Fibroblast of pulmonary artery (primary cell): ENCODE measurements at regions not wholly inside any gene's neighbourhood (a gene's known extent, or its start where the extent isn't known, plus 50 kb on each side); places are given as distances from the start of the nearest gene placed in this dataset.

Experiments
- DNase-seq: peaks from one replicate; pipeline ENCODE4 v3.0.0-alpha.2; 2010; ENCODE audit warnings: low read depth
- H3K4me3 ChIP-seq: replicated peaks from 2 replicates; pipeline ENCODE4 v1.5.1; 2011; ENCODE audit warnings: low read depth, mild to moderate bottlenecking, control low read depth, low read length, moderate library complexity
- TF ChIP-seq, protein P1 (sequence below): IDR thresholded peaks from 2 replicates; pipeline ENCODE4 v1.5.1; 2011; ENCODE audit warnings: mild to moderate bottlenecking, control low read depth, low read length, inconsistent platforms; ENCODE audit errors: missing control alignments

DNA sequence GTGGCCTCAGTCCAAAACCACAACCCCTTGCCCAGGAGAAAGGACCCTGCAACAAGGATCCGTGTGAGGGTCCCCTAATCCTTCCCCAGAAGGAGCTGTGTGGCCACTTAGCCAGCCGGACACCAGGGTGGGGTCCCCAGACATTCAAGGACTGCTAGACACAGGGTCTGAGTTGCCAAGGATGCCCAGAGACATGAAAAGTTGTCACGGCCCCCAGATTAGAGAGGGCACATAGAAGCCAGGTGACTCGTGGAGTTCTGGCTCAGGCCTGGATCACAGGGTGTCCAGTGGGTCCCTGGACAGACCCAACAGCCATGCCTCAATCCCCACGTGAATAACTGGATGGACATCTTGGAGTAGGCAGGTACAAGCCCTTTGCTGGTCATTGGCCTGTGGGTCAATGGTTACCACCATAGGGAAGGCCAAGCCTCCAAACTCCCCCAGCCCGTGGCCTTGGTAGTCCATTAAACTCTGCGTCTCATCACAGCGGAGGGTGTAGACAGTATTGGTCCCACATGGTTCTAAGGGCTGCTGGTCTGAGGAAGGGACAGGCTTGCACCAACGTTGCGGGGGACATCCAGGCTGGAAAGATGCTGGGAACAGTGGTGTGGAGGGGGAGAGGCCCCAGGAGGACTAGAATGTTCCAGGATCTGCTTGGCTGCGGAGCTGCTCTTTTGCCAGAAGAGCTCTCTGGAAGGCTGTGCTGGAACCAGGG, 205.9 kb upstream of the PPP2R2D start:
- TF ChIP-seq, protein P1, sequence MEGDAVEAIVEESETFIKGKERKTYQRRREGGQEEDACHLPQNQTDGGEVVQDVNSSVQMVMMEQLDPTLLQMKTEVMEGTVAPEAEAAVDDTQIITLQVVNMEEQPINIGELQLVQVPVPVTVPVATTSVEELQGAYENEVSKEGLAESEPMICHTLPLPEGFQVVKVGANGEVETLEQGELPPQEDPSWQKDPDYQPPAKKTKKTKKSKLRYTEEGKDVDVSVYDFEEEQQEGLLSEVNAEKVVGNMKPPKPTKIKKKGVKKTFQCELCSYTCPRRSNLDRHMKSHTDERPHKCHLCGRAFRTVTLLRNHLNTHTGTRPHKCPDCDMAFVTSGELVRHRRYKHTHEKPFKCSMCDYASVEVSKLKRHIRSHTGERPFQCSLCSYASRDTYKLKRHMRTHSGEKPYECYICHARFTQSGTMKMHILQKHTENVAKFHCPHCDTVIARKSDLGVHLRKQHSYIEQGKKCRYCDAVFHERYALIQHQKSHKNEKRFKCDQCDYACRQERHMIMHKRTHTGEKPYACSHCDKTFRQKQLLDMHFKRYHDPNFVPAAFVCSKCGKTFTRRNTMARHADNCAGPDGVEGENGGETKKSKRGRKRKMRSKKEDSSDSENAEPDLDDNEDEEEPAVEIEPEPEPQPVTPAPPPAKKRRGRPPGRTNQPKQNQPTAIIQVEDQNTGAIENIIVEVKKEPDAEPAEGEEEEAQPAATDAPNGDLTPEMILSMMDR, result no peak
- no peak overlapping the region for H3K4me3 ChIP-seq
- DNase-seq, result no peak

DNA sequence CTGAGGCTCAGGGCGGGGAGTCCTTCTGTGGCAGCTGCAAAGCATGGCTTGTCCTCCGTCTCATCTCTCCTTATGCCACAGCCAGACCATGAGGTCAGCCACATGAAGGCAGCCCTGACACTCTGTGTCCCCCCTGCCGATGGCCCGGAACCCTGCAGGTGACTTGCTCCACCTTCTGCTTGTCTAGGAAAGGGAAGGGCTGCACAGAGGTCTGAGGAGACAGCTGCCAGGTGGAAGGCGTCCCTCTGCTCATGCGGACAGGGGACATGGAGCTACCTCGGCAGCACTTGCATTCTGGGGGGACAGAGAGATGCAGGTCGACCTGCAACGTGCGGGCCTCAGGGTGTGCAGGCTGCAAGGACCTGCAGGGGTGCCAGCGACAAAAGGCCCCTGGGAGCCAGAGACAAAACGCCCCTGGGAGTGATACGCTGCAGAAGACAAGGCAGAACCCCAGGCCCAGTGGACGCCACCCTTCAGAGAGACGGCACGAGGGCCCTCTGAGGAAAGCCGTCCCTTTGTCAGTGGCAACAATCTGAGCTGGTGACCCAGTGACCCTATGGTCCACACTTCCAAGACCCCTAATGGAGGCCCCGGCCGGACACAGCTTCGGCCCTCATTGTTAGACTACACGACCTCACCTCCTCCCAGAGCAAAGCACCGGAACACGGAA, 205.2 kb upstream of the PPP2R2D start:
- TF ChIP-seq, protein P1, result no peak
- DNase-seq, result no peak
- no peak overlapping the region for H3K4me3 ChIP-seq

DNA sequence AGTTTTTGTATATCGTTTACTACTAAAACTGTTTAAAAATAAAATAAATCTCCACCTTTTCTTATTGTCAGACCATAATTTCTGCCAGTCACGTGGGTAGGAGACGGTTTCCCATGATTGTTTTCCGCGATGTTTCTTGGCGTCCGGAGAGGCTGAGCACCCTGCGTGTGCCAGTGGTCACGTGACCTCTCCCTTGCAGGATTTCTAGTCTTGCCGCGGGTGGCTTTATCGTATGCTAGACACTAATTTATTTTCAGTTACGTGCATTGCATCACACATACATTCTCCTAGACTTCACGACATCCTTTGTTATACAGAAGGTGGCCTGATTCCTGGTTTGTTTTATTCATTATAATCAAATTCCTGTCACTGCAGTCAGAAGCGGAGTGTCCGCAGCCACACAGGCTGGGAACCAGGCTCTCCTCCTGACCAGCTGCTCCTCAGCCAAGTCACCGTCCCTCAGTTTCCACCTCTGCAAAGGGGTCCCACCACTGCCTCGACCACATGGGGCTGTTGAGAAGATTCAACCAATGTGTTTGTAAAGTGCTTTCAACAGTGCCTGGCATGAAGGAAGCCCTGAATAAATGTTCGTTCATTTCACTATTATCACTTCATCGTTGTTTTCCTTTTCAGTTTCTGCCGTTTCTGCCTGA, 203.2 kb upstream of the PPP2R2D start:
- TF ChIP-seq, protein P1, result no peak
- DNase-seq, result no peak

DNA sequence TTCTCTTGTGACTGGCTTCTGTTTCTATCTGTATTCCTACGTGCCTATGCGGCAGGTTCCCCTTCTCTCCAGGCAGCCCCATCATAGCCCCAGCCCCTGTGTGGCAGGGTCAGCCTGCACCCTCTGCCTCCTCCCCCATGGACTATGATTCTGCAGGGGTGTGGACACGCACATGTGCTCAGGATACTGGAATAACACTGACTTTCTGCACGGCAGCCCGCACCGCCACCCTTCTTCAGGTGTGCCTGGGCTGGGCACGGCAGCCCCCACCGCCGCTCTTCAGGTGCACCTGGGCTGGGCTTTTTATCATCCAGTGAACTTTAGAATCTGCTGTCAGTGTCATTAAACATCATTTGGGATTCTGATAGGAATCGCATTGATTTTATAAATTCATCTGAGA, 202.6 kb upstream of the PPP2R2D start:
- TF ChIP-seq, protein P1, result no peak

More for the DNA sequence above, 203.2 kb upstream of the PPP2R2D start:
- no peak overlapping the region for H3K4me3 ChIP-seq

DNA sequence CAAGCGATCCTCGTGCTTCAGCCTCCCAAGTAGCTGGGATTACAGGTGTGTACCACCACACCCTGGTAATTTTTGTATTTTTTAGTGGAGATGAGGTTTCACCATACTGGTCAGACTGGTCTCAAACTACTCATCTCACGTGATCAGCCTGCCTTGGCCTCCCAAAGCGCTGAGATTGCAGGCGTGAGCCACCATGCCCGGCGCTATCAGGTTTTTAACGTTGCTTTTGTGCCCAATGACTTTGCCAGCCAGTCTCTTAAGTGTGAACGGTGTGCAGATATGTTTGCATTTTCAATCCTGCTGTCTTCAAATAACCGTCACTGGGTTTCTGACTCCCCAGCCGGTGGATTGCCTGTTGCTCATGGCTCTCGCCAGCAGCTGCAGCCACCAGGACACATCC, 201.8 kb upstream of the PPP2R2D start:
- no peak for DNase-seq
- TF ChIP-seq, protein P1, result no peak

More for the DNA sequence above, 202.6 kb upstream of the PPP2R2D start:
- H3K4me3 ChIP-seq, result no peak overlapping the region
- DNase-seq, result no peak

DNA sequence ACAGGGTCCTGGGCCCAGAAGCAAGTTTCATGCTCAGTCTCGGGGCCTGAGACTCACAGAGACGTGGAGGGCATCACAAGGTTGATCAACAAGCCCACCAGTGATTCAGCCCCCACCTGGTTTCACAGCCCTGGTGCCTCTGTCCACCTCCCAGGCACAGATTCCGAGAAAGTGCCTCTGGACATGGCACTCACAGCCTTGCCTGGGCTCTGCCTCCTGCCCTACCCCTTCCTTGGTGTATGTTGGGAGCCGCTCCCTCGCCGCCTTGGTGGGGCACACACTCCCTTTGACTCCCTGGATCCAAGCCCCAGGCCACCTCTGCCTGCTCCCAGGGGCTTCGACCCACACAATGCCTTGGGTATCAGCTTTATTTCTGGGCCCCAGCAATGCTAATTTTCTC, 200.8 kb upstream of the PPP2R2D start:
- no peak for DNase-seq
- H3K4me3 ChIP-seq, result no peak overlapping the region
- TF ChIP-seq, protein P1, result no peak

More for the DNA sequence above, 201.8 kb upstream of the PPP2R2D start:
- H3K4me3 ChIP-seq, result no peak overlapping the region
